Stimulated activated CD4-positive, alpha-beta T cell treated with anti-CD3 and anti-CD28 coated beads, Interleukin-2, amount 100 ng/mL, for 24 hours (primary cell): ENCODE measurements at regions not wholly inside any gene's neighbourhood (a gene's known extent, or its start where the extent isn't known, plus 50 kb on each side); places are given as distances from the start of the nearest gene placed in this dataset.
A peak's percentile ranks its signal among the peaks of the same experiment; 100 is the strongest.

Experiments
- DNase-seq, 2 donors: peaks; one replicate each; pipeline ENCODE4 v3.0.0-alpha.2; 2020

GRCh38 chr20:51265361-51265760 is 242.5 kb upstream of the KCNG1 start:
- no peak for DNase-seq

GRCh38 chr20:51262240-51262639 is 239.3 kb upstream of the KCNG1 start:
- no peak for DNase-seq

GRCh38 chr20:51259455-51259854 is 236.5 kb upstream of the KCNG1 start:
- no peak for DNase-seq

- DNase-seq: no peak
These were observed 235.8 kb upstream of the KCNG1 start for GRCh38 chr20:51258582-51259165.

- no peak for DNase-seq
These were observed 232.5 kb upstream of the KCNG1 start for GRCh38 chr20:51255417-51255816.

GRCh38 chr20:51253280-51253679 is 230.4 kb upstream of the KCNG1 start:
- DNase-seq: no peak

- DNase-seq: no peak
These were observed 226.9 kb upstream of the KCNG1 start for GRCh38 chr20:51249781-51250180.

- DNase-seq: no peak
These were observed 226.3 kb upstream of the KCNG1 start for GRCh38 chr20:51249215-51249614.

- DNase-seq: no peak
These were observed 221.6 kb upstream of the KCNG1 start for GRCh38 chr20:51244466-51244865.

- DNase-seq: no peak
These were observed 215.9 kb upstream of the KCNG1 start for GRCh38 chr20:51238675-51239305.

- DNase-seq: no peak
These were observed 214.9 kb upstream of the KCNG1 start for GRCh38 chr20:51237791-51238190.

- no peak for DNase-seq
These were observed 214.4 kb upstream of the KCNG1 start for GRCh38 chr20:51237278-51237677.

- DNase-seq: no peak
These were observed 213.5 kb upstream of the KCNG1 start for GRCh38 chr20:51236421-51236820.

GRCh38 chr20:51233345-51233744 is 210.4 kb upstream of the KCNG1 start:
- no peak for DNase-seq

- DNase-seq: no peak
These were observed 207.8 kb upstream of the KCNG1 start for GRCh38 chr20:51230727-51231126.

GRCh38 chr20:51228763-51229162 is 205.9 kb upstream of the KCNG1 start:
- no peak for DNase-seq

GRCh38 chr20:51227744-51228143 is 204.8 kb upstream of the KCNG1 start:
- DNase-seq: no peak

GRCh38 chr20:51223183-51223720 is 200.3 kb upstream of the KCNG1 start:
- DNase-seq: no peak

- no peak for DNase-seq
These were observed 199.0 kb upstream of the KCNG1 start for GRCh38 chr20:51221791-51222408.

GRCh38 chr20:51221103-51221502 is 198.2 kb upstream of the KCNG1 start:
- DNase-seq: no peak

- peak; percentile 68 to 76 for DNase-seq
These were observed 197.4 kb upstream of the KCNG1 start for GRCh38 chr20:51220293-51220706.

- DNase-seq: no peak
These were observed 196.6 kb upstream of the KCNG1 start for GRCh38 chr20:51219544-51219943.

- DNase-seq: no peak
These were observed 195.7 kb upstream of the KCNG1 start for GRCh38 chr20:51218603-51219002.

- DNase-seq: no peak
These were observed 194.6 kb upstream of the KCNG1 start for GRCh38 chr20:51217347-51218045.
